Epidermal melanocyte (primary cell): ENCODE measurements at regions not wholly inside any gene's neighbourhood (a gene's known extent, or its start where the extent isn't known, plus 50 kb on each side); places are given as distances from the start of the nearest gene placed in this dataset.
"Not testable (repeated sequence)": the region's sequence is repeated elsewhere in the genome, so short reads cannot be mapped to it uniquely, and the experiment has no call there.

Source experiments
- DNase-seq: peaks from one replicate; pipeline ENCODE4 v3.0.0; 2011; ENCODE audit warnings: low spot score; ENCODE audit not compliant: insufficient read length

DNA sequence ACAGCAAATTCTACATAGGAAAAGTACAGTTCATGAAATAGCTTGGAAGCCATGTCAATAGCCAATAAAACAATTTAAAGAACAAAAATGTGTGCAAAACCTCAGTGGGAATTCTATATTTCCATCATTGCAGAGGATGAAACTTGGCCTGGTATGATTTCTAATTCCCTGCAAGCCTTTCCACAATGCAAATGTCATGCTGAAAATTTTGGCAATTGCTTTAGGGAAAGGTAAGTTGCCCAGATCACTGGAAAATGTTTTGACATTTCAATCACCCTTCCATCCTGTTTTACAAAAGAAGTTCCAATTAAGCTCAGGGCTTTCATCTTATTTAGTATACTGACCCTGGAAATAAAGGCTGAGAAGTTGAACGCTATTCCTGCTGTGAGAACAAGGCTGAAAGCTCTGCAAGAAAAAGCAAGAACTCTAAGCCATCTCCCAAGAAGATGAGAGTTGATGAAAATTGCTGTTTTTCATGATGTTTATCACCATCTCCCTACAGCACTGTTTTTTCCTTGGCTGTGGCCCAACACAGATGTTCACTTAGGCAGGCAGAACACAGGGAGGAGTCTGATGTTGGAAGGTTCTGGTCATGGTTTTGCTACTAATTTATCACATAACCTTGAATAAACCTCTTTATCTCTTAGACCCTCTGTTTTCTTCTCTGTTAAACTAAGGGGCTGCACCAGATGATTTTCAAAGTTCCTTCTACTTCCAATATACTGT is 263.7 kb downstream of the KCTD12 start:
- DNase-seq: no peak

DNA sequence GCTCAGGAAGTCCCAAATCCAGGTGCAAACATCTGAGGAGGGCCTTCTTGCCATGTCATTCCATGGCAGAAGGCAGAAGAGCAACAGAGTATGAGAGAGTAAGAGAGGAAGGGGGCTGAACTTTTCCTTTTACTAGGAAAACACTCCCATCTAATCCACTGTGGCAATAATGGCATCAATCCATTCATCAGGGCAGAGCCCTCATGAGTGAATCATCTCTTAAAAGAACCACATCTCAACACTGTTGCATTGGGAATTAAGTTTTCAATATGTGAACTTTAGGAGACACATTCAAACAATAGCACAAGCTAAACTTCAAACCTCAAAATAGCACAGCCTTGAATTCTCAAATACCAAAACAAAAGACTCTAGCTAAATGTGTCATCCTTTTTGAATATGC is 264.5 kb downstream of the KCTD12 start:
- DNase-seq: no peak

DNA sequence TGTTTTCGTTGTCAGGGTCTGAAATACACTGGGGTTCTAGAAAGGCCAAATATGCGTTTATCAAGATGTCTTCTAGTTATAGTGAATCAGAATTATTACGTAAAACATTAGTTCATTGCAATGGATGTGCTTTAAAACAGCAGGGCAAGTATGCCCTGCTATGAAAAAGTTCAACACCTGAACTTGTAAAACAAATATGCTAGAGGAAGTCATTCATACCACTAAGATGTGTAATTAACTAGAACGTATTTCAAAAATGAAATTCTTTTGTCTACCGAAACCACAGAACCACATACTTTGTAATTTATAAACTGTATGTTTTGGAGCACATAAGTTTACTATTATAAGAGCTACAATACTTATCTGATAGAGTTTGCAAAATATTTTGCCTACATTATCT is 266.2 kb downstream of the KCTD12 start:
- DNase-seq: no peak

DNA sequence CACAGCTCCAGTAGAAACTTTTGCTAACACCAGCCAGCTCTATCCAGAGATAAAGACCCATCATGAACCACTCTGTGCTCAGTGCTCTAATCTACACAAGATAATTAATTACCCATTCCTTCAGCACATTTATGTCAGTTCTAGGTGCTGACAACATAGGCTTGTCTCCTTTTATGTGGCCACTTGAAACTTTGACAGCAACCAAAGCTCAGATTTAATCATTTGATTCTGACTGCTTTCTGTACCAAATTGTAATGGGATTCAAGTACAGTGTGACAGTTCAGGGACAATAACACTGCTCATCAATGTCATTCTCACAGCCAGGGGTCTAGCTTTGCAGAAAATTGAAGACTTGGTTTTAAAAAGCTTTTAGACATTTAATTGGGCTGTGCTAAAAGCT is 266.6 kb downstream of the KCTD12 start:
- DNase-seq: no peak

DNA sequence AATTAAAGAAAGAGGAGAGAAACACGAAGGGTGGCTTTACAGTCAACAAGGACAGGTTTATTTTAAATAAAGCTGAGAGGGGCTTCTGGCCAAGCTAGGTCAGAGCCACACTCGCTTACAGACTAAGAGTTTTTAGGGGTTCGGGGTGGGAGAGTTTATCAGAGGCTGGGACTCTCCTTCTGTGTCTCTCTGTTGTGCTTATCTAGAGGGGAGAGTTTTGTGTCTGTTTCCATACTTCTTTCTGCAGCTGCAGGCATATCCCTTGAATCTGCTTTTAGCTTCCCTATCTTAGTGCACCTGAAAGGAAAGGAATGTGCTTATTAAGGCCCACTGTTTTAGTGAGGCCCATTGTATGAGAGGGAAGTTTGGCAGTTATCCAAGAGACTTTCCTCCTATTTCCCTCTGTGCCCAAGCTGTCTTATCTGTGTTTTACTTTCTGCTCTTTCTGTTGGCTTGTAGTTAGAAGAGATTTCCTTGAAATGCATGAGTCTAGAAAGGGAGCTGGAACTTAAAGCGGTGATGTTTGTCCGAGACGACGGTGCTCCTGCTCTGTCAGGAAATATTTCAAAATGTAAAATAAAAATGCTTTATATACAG is 275.3 kb downstream of the KCTD12 start:
- no peak for DNase-seq

DNA sequence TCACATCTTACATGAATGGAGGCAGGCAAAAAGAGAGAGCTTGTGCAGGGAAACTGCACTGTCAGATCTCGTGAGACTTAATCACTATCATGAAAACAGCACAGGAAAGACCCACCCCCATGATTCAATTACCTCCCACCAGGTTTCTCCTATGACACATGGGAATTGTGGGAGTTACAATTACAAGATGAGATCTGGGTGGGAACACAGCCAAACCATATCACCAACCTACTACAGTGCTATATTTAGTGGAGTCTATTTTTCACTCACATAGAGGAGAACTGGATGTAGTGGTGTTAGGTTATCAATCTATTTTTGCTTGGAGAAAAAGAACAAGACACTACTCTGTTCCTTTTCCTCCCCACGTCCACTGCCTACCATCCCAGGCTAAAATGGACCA is 276.6 kb downstream of the KCTD12 start:
- no peak for DNase-seq

DNA sequence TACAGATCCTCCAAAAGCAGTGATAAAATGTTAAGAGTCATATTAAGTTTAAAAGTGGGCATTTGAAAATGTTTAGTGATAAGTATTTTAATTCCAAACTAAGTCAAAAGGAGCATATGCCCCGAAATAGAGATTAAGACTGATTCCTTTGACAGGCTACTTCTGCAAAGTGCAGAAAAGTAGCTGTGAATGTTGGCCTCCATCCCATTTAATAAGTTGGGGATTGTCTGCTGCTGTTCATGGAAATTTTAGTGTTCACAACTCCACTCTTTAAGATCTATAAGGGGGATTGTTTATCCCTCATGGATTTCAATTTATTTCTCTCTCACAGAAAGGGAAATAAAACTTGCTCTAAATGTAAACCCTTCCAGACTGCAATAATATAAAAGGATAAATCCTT is 278.3 kb downstream of the KCTD12 start:
- DNase-seq: no peak

DNA sequence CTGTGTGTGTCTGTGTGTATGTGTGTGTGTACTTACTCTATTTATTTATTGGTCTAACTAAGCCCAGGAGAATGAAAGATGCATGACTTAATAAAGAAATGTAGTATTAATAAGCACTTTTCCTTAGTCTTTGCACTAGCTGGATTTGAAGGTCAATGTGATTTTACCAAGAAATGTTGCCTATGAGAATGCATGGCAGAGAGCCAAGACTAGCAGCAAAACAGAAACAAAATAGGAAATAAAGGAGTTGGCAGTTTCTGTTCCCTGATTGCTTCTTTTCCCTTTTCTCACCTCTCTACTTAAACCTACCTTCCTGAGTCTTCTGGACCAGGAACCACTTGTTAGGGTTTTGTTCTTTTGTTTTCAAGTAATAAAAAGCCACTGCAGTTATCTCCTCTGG is 286.1 kb downstream of the KCTD12 start:
- no peak for DNase-seq

DNA sequence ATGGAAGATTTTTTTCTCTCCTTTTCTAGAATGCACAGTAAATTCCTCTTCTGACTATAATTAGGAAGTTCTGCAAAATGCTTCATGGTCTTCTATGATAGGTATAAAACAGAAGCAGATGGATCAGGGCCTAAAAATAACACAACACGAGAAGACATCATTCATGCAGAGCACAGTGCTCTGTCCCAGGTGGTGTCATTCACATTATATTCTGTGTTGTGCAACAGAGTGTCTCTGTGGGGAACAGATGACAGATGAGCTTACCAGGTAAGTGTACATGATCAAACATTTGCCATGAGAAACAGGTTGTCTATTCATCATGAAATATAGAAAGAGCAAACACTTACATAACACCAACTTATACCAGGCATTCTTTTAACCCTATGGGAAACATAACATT is 288.3 kb downstream of the KCTD12 start:
- DNase-seq: no peak

DNA sequence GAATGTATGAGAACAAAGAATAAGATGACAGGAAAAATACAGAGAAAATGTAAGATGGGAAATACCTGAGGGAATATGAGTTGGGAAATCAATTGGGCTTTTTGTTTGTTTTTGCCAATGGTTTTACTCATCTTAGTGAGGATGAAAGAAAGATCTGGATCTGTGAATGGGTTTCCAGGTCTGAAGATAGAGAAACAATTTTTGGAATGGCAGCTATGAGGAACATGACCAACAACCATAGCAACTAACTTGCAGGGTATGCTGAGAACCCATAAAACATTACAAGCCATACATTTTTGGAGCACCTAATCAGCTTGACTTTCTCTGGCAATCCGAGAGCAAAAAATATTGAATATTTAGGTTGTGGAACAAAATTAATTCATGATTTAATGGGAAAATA is 290.0 kb downstream of the KCTD12 start:
- no peak for DNase-seq

DNA sequence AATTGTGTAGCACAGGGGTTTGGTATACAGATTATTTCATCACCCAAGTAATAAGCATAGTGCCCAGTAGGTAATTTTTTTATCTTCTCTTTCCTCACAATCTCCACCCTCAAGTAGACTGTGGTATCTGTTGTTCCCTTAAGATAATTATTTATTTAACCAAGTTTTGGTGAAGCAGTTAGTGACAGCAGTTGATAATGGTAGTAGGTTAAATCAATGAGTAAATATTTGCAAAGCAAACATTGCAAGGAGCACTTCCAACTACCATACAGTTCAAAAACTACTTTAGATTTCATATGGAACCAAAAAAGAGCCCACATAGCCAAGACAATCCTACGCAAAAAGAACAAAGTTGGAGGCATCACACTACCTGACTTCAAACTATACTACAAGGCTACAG is 291.8 kb downstream of the KCTD12 start:
- no peak for DNase-seq

DNA sequence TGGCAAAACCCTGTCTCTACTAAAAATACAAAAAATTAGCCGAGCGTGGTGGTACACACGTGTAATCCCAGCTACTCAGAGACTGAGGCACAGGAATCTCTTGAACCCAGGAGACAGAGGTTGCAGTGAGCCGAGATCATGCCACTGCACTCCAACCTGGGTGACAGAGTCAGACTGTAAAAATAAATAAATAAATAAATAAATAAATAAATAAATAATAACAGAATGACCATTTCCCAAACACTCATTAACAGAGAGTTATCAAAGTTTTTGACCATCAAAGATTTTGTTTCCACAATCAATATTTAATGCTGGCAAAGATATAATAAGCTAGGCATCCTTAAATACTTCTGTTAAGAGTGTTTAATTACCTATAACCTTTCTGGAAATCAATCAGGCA is 299.4 kb downstream of the KCTD12 start:
- DNase-seq: no peak

DNA sequence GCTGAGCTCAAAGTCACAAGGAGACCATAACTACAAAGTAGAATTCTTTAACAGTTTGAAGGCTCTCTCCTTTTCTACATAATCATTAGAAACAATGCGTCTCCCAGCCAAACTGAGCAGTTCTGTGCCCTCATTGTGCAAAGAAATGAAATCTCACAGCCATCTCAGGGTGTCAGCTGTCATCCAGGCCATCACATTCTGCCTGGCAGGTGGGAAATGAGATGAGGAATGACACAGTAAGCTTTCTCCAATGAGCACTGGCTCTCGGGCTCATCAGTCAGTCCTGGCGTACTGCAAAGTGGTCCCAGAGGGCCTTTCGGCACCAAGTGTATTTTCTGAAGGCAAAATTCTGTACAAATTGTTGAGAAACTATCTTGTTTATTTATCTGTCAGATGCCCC is 306.5 kb downstream of the KCTD12 start:
- no peak for DNase-seq

DNA sequence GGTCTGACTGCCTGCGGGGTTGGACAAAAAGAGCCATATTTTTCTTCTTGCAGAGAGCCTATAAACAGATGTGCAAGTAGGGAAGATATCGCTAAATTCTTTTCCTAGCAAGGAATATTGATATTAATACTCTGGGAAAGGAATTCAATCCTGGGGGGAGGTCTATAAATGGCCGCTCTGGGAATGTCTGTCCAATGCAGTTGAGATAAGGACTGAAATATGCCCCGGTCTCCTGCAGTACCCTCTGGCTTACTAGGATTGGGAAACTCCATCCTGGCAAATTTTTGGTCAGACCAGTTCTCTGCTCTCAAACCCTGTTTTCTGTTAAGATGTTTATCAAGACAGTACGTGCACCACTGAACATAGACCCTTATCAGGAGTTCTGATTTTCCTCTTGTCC is 310.6 kb downstream of the KCTD12 start:
- not testable (repeated sequence) for DNase-seq

DNA sequence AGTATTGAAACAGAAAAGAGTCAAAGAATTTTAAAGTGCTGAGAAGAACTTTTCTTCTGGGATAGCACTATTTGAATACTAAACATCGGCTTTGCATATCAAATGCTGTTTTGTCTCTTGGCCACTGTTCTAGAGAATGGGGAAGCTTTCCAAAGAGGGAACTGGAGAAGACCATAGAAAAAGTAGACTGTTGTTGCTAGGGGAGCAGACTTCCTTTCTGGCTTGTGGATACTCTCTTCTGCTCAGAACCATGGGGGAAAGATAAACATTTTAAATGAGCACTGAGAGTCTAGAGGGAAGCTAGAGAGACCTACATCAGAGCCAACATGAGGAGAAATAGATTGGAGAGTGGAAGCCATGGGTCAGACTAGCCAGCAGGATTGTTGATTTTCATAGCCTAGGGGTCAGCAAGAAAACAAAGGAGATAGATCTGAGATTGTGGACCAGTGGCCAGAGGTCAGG is 315.7 kb downstream of the KCTD12 start:
- DNase-seq: no peak

DNA sequence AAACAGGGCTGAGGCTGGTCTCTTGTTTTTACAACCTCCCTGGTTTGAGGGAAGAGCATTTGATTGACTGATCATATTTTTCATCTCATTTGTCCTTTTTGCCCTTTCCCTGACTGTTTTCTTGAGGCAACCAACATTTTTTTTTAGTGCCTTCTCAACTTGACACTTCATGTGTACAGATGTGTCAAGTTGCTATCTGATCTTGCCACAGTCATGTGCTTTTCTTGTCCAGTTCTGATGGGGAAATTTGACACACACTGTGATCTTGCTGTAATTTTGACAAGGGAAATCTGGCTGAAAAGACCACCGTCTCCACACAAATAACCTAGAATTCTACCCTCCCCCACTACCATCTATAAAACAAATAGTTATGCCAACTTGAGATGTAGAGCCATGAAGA is 329.6 kb downstream of the KCTD12 start:
- DNase-seq: no peak

DNA sequence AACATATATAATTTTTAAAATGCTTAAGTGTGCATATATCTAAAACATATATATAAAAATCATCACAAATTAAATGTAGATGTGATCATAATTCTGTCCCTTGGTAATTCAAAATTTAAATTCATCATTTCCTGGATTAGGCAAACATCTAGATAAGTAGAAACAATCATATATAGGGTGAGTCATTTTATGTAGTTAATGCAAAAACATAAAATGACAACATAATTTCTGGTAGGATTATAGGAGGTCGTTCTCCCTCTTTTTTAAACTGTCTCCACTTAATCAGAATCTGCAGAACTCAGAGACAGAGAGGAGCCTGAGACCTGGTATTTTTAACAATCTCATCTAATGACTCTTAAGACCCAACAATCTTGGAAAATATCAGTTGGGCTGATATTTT is 333.4 kb downstream of the KCTD12 start:
- no peak for DNase-seq

DNA sequence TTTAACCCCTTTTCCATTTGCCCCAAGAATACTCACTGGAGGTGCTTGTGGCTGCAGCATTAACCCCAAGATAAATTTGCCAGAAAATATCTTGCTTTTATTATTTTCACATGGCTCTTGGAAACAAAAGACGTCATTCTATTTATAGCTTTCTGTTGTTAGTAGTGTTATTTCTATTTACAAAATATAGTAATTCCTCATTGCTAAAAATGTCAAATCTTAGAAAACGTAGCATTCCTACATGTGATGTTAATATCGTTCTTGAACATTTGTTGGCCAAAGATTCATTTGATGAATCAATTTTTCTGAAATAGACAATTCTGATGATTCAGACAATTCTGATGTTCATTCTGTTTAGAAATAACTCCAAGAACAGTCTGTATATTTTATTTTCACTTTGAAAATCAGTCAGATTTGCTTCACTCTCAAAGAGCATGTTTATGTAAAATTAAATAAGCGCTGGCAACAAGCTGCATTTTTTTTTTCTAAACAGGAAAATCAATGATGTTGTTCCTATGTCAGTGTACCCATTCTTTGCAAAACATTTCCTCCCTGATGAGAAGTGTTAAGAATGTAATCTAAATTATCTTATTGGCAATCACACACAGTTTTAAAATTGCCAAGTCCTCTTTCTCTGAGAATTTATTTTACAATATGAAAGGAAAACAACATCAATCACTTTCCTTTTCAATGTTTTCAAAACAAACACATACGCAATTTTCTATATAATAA is 334.0 kb downstream of the KCTD12 start:
- no peak for DNase-seq

DNA sequence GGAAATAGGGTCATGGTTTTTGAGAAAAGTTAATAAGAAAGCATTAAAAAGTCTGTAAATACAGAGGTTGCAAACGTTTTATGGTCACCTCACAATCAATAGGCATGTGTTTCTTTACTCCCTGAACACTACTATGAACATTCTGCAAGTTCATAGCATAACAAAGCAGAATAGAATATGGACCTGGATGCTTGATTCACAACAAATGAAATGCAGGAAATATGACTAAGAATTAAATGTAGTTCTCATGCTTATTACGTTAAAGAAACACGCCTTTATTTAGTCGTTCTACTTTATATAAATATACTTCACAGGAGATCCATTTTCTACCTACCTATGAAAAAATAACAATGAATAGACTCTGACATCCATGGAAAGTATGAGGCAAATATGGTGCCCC is 344.0 kb downstream of the KCTD12 start:
- no peak for DNase-seq

DNA sequence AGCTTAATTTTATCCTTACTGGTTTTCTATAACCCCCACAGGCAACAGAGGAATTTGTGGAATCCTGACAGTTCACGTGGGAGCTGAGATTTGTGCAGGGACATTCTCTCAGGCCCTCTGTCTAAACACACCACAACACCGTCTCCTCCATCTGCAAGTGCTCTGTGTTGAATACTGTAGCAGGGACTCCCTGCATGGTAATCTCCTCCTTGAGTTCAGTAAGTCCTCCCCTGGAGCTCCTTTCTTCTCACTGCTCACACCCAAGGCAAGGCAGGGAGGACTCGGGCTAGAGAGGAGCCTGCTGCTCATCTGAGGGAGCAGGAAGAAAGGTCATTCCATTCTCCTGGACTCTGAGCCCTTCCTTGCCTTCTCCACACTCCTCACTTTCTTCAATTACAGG is 348.2 kb downstream of the KCTD12 start:
- no peak for DNase-seq

DNA sequence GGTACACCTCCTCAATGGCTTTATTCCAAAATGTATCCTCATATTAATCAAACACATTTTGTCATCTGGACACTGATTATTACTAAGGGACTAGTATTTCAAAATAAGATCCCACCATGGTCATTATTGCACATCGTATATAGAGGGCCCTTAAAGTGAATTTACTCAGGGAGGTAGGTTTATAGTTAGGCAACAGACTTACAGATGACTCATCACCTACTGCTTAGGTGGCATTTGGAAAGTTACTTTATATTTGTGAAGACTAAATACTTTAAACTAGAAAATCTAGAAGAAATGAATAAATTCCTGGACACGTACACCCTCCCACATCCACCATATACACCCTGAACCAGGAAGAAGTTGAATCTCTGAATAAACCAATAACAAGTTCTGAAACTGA is 353.0 kb downstream of the KCTD12 start:
- DNase-seq: no peak

DNA sequence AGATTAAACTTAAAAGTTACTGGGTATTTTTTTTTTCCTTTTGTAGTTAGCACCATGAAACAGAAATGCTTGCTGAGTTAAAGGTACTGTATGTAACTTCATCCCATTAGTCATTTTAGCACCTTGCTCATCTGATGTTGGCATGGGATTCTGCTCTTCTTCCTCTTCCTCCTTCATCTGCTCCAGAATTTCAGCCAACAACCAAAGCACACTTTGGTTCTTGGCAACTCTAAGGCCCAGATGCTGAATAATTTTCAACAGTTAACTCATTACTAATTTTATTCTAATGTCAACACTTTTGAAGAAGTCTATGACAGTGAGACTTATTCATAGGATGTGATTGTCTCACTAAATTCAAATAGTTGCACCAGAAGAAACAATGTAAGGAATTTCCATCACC is 359.2 kb downstream of the KCTD12 start:
- DNase-seq: no peak
